ENCODE measurements at regions not wholly inside any gene's neighbourhood (a gene's known extent, or its start where the extent isn't known, plus 50 kb on each side); places are given as distances from the start of the nearest gene placed in this dataset.

DNA sequence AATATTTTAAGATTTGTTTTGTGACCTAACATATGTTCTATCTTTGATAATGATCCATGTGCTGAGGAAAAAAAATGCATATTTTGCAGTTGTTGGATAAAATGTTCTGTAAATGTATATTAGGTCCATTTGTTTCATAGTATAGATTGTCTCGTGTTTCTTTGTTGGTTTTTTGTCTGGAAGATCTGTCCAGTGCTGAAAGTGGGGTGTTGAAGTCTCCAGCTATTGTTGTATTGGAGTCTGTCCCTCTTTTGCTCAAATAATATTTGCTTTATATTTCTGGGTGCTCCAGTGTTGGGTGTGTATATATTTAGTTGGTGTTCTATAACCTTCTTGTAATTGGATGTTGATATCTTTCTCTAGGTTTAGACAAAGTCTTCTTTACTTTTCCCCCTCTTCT, 53.2 kb upstream of the FRMPD3 start:
- Histone ChIP-seq H2AFZ (ENCODE audit: low read length) (no peak overlapping the region), H3K9me3 (ENCODE audit: low read length) (no peaks in the 10 kb centered on the region), H3K9ac (ENCODE audit: insufficient read depth, low read depth, low read length) (no peak overlapping the region), H3K36me3 (replicated peaks in 1 of 2; ENCODE audit: control insufficient read depth in 1 of 2, insufficient read depth in 2 of 2, low read length in 2 of 2) (no peaks in the 10 kb centered on the region), H4K20me1 (ENCODE audit: insufficient read depth, low read length) (no peaks in the 10 kb centered on the region), H3K4me3 (replicated peaks in 1 of 3; ENCODE audit: insufficient read depth in 1 of 3, low read depth in 2 of 3, low read length in 3 of 3) (no peak overlapping the region), H3K79me2 (ENCODE audit: insufficient read depth, low read length) (no peaks in the 10 kb centered on the region), H3K4me2 (ENCODE audit: low read depth, low read length) (no peak overlapping the region), H3K27ac (ENCODE audit: extremely low read length, insufficient read depth, low read length) (no peak overlapping the region), H3K27me3 (ENCODE audit: control insufficient read depth in 1 of 2, insufficient read depth in 2 of 2, low read length in 2 of 2) (no peaks in the 10 kb centered on the region), H3K4me1 (ENCODE audit: insufficient read depth, low read length) (no peaks in the 10 kb centered on the region)
- ChIA-PET CTCF (ENCODE audit: low intra/inter-chr PET ratio, low total read pairs) (no interaction called here), POLR2A (no interaction called here)
- DNase-seq (ENCODE audit: low spot score) (no peak), ATAC-seq (no peak), FAIRE-seq (no peak)
- BruUV-seq (replicated peaks), result no TSS peak
- TF ChIP-seq ATAD3A (CRISPR knock-in tag; IDR thresholded peaks at IDR 0.05) (no peak), SPEN (CRISPR knock-in tag; IDR thresholded peaks at IDR 0.05; ENCODE audit: low read depth) (no peak), ZNF230 (CRISPR knock-in tag; IDR thresholded peaks at IDR 0.05) (no peak)
- TF ChIP-seq, protein P1, sequence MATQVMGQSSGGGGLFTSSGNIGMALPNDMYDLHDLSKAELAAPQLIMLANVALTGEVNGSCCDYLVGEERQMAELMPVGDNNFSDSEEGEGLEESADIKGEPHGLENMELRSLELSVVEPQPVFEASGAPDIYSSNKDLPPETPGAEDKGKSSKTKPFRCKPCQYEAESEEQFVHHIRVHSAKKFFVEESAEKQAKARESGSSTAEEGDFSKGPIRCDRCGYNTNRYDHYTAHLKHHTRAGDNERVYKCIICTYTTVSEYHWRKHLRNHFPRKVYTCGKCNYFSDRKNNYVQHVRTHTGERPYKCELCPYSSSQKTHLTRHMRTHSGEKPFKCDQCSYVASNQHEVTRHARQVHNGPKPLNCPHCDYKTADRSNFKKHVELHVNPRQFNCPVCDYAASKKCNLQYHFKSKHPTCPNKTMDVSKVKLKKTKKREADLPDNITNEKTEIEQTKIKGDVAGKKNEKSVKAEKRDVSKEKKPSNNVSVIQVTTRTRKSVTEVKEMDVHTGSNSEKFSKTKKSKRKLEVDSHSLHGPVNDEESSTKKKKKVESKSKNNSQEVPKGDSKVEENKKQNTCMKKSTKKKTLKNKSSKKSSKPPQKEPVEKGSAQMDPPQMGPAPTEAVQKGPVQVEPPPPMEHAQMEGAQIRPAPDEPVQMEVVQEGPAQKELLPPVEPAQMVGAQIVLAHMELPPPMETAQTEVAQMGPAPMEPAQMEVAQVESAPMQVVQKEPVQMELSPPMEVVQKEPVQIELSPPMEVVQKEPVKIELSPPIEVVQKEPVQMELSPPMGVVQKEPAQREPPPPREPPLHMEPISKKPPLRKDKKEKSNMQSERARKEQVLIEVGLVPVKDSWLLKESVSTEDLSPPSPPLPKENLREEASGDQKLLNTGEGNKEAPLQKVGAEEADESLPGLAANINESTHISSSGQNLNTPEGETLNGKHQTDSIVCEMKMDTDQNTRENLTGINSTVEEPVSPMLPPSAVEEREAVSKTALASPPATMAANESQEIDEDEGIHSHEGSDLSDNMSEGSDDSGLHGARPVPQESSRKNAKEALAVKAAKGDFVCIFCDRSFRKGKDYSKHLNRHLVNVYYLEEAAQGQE (IDR thresholded peaks at IDR 0.05; ENCODE audit: borderline replicate concordance in 1 of 2, low read depth in 1 of 2, low read length in 2 of 2), result peak in 1 of 2 experiments; percentile 62; a peak in 1 of 4 replicates
- intact Hi-C loops (cut with micrococcal nuclease; ENCODE audit: unreplicated experiment) (no loop called here), in situ Hi-C loops (cut with HindIII; ENCODE audit: extremely low pct_ligation_motif_present, low pct_unique_long_range_greater_than_20kb) (no loop called here)
- WGBS (ENCODE audit: low lambda C conversion rate), result 0% methylated on average over 1 of the region's 1 CpG

DNA sequence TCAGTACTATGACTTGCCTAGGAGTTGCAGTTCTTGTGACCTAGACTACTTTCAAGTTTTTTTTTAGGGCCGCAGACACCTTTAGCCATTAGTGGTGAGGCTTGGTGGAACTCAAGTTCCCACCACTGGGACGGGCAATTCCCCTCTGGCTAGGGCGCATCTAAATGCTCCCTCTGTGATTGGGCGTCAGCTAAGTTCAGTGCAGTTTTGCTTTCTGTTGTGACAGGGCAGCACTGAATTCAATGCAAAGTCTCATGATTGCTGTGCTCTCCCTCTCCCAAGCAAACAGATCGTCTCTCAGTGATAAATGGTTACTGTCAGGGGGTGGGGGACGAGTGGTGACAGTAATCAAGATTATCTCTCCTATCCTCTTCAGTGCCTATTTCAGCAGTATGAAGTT, 52.7 kb upstream of the FRMPD3 start:
- DNase-seq (ENCODE audit: low spot score) (no peak), ATAC-seq (no peak), FAIRE-seq (no peak)
- no TSS peak for BruUV-seq (replicated peaks)
- H4K20me1 ChIP-seq (ENCODE audit: insufficient read depth, low read length), result no peaks in the 10 kb centered on the region
- H3K27me3 ChIP-seq (ENCODE audit: control insufficient read depth in 1 of 2, insufficient read depth in 2 of 2, low read length in 2 of 2), result no peaks in the 10 kb centered on the region
- no peaks in the 10 kb centered on the region for H3K4me1 ChIP-seq (ENCODE audit: insufficient read depth, low read length)
- no peaks in the 10 kb centered on the region for H3K36me3 ChIP-seq (replicated peaks in 1 of 2; ENCODE audit: control insufficient read depth in 1 of 2, insufficient read depth in 2 of 2, low read length in 2 of 2)
- H3K4me2 ChIP-seq (ENCODE audit: low read depth, low read length), result no peak overlapping the region
- no peak overlapping the region for H2AFZ ChIP-seq (ENCODE audit: low read length)
- no peaks in the 10 kb centered on the region for H3K9me3 ChIP-seq (ENCODE audit: low read length)
- H3K9ac ChIP-seq (ENCODE audit: insufficient read depth, low read depth, low read length), result no peak overlapping the region
- POLR2A ChIA-PET, result no interaction called here
- TF ChIP-seq NFYB (CRISPR knock-in tag; IDR thresholded peaks at IDR 0.05) (no peak), GPN1 (CRISPR knock-in tag; IDR thresholded peaks at IDR 0.05; ENCODE audit: borderline replicate concordance) (no peak), ZNF230 (CRISPR knock-in tag; IDR thresholded peaks at IDR 0.05) (no peak), PHB2 (IDR thresholded peaks at IDR 0.05; ENCODE audit: partially characterized antibody) (no peak), IKZF4 (CRISPR knock-in tag; IDR thresholded peaks at IDR 0.05; ENCODE audit: borderline replicate concordance, low read depth, not compliant biosample characterization) (no peak)
- TF ChIP-seq, protein P2, sequence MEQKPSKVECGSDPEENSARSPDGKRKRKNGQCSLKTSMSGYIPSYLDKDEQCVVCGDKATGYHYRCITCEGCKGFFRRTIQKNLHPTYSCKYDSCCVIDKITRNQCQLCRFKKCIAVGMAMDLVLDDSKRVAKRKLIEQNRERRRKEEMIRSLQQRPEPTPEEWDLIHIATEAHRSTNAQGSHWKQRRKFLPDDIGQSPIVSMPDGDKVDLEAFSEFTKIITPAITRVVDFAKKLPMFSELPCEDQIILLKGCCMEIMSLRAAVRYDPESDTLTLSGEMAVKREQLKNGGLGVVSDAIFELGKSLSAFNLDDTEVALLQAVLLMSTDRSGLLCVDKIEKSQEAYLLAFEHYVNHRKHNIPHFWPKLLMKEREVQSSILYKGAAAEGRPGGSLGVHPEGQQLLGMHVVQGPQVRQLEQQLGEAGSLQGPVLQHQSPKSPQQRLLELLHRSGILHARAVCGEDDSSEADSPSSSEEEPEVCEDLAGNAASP (CRISPR knock-in tag; IDR thresholded peaks at IDR 0.05; ENCODE audit: borderline replicate concordance), result no peak
- TF ChIP-seq, protein P3, sequence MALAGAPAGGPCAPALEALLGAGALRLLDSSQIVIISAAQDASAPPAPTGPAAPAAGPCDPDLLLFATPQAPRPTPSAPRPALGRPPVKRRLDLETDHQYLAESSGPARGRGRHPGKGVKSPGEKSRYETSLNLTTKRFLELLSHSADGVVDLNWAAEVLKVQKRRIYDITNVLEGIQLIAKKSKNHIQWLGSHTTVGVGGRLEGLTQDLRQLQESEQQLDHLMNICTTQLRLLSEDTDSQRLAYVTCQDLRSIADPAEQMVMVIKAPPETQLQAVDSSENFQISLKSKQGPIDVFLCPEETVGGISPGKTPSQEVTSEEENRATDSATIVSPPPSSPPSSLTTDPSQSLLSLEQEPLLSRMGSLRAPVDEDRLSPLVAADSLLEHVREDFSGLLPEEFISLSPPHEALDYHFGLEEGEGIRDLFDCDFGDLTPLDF (CRISPR knock-in tag; IDR thresholded peaks at IDR 0.05), result no peak
- no peak overlapping the region for H3K4me3 ChIP-seq (replicated peaks in 1 of 3; ENCODE audit: insufficient read depth in 1 of 3, low read depth in 2 of 3, low read length in 3 of 3)
- in situ Hi-C loops (cut with HindIII; ENCODE audit: extremely low pct_ligation_motif_present, low pct_unique_long_range_greater_than_20kb), result no loop called here
- H3K27ac ChIP-seq (ENCODE audit: extremely low read length, insufficient read depth, low read length), result no peak overlapping the region
- CTCF ChIA-PET (ENCODE audit: low intra/inter-chr PET ratio, low total read pairs), result no interaction called here
- no peaks in the 10 kb centered on the region for H3K79me2 ChIP-seq (ENCODE audit: insufficient read depth, low read length)
- 33% methylated on average over 3 of the region's 6 CpGs for WGBS (ENCODE audit: low lambda C conversion rate)
- intact Hi-C loops (cut with micrococcal nuclease; ENCODE audit: unreplicated experiment), result no loop called here
